ENCODE measurements at regions not wholly inside any gene's neighbourhood (a gene's known extent, or its start where the extent isn't known, plus 50 kb on each side); places are given as distances from the start of the nearest gene placed in this dataset.

DNA sequence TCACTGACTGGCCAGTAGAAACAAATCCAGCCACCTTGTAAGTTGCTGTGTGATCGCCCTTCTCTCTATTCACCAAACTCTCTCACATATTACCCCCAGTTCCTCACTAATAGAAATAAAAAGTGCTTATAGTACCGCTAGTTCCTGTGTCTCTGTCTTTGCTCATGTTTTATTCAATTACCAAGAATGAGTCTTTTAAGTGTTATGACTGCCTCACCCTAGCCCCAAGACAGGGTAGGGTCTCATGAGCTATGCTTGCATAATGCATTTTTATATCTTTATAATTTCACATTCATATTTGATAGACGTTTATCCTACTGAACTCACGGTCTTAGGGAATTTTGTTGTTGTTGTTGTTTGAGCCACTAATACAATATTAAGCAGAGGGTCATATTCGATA is 109.6 kb upstream of the DOK6 start:
- ChIA-PET CTCF (ENCODE audit: partially characterized antibody) (no interaction called here), POLR2A (ENCODE audit: partially characterized antibody) (no interaction called here)
- Histone ChIP-seq H4K91ac (replicated peaks; ENCODE audit: insufficient read length, low read length) (no peak overlapping the region), H3K14ac (ENCODE audit: insufficient read length) (no peak overlapping the region), H3K4me3 (ENCODE audit: extremely low read depth in 1 of 4, insufficient read depth in 2 of 4, low read depth in 3 of 4, low read length in 4 of 4) (no peak overlapping the region), H2BK15ac (ENCODE audit: low read length) (no peak overlapping the region), H4K5ac (ENCODE audit: insufficient read length, low read depth, low read length) (no peak overlapping the region), H2BK120ac (replicated peaks; ENCODE audit: low read depth, low read length) (no peak overlapping the region), H3K79me1 (ENCODE audit: low read depth, low read length) (no peaks in the 10 kb centered on the region), H3K79me2 (ENCODE audit: control insufficient read depth in 1 of 2, insufficient read depth in 2 of 2, low read length in 2 of 2) (no peaks in the 10 kb centered on the region), H3K4ac (replicated peaks; ENCODE audit: insufficient read length, low read depth, low read length) (no peak overlapping the region), H3K9ac (replicated peaks in 1 of 4; ENCODE audit: extremely low read depth in 1 of 4, low read depth in 3 of 4, low read length in 3 of 4) (no peak overlapping the region), H3K27ac (ENCODE audit: low read depth, low read length) (no peak overlapping the region), H2BK12ac (ENCODE audit: low read depth, low read length) (no peak overlapping the region), H2BK20ac (ENCODE audit: low read length) (no peak overlapping the region), H3K56ac (replicated peaks; ENCODE audit: insufficient read length, low read depth, low read length) (no peak overlapping the region), H2BK5ac (ENCODE audit: low read depth, low read length) (no peak overlapping the region), H2AK5ac (ENCODE audit: low read depth, low read length) (no peak overlapping the region), H3K4me2 (ENCODE audit: insufficient read depth in 1 of 2, low read depth in 2 of 2, low read length in 2 of 2) (no peak overlapping the region), H4K20me1 (replicated peaks in 1 of 2; ENCODE audit: control insufficient read depth in 1 of 2, insufficient read depth in 2 of 2, low read length in 2 of 2) (no peaks in the 10 kb centered on the region), H4K8ac (ENCODE audit: extremely low read depth, insufficient read depth, low read length) (no peak overlapping the region), H3K23me2 (ENCODE audit: low read depth, low read length) (no peaks in the 10 kb centered on the region; the same call in 1 of the 2 replicates), H3K4me1 (replicated peaks in 1 of 4; ENCODE audit: control insufficient read depth in 3 of 4, insufficient read depth in 4 of 4, low read length in 3 of 4) (no peaks in the 10 kb centered on the region), H3K18ac (ENCODE audit: extremely low read depth, low read length) (no peak overlapping the region), H3K27me3 (replicated peaks in 1 of 4; ENCODE audit: control insufficient read depth in 3 of 4, extremely low read depth in 1 of 4, insufficient read depth in 3 of 4, low read length in 3 of 4) (no peaks in the 10 kb centered on the region), H2AFZ (ENCODE audit: low read length) (no peak overlapping the region), H3K23ac (ENCODE audit: insufficient read length) (no peak overlapping the region), H3K36me3 (ENCODE audit: control insufficient read depth in 2 of 4, insufficient read depth in 4 of 4, low read length in 3 of 4) (no peaks in the 10 kb centered on the region), H3K9me3 (ENCODE audit: insufficient read depth in 2 of 2, low read depth in 1 of 2, low read length in 1 of 2) (no peaks in the 10 kb centered on the region)
- TF ChIP-seq, protein P1, sequence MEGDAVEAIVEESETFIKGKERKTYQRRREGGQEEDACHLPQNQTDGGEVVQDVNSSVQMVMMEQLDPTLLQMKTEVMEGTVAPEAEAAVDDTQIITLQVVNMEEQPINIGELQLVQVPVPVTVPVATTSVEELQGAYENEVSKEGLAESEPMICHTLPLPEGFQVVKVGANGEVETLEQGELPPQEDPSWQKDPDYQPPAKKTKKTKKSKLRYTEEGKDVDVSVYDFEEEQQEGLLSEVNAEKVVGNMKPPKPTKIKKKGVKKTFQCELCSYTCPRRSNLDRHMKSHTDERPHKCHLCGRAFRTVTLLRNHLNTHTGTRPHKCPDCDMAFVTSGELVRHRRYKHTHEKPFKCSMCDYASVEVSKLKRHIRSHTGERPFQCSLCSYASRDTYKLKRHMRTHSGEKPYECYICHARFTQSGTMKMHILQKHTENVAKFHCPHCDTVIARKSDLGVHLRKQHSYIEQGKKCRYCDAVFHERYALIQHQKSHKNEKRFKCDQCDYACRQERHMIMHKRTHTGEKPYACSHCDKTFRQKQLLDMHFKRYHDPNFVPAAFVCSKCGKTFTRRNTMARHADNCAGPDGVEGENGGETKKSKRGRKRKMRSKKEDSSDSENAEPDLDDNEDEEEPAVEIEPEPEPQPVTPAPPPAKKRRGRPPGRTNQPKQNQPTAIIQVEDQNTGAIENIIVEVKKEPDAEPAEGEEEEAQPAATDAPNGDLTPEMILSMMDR (IDR thresholded peaks at IDR 0.05; ENCODE audit: control extremely low read depth in 1 of 3, insufficient read depth in 1 of 3, low read depth in 1 of 3, low read length in 3 of 3) = no peak
- FAIRE-seq (no peak), DNase-seq (ENCODE audit: low read depth in 1 of 2, low spot score in 2 of 2) (no peak)
- WGBS, 2 experiments (ENCODE audit: extremely low coverage in 1 of 2, insufficient coverage in 1 of 2, insufficient read length in 1 of 2, insufficient replicate concordance in 2 of 2, low coverage in 1 of 2, low lambda C conversion rate in 2 of 2, missing lambda C conversion rate in 1 of 2) = 87% methylated on average over 5 of the region's 5 CpGs; no CpG with 5 or more reads in 1 of the 2 experiments

All from H1 (cell line).